ENCODE measurements at regions not wholly inside any gene's neighbourhood (a gene's known extent, or its start where the extent isn't known, plus 50 kb on each side); places are given as distances from the start of the nearest gene placed in this dataset.

- TF ChIP-seq CTCF (IDR thresholded peaks at IDR 0.05) = no peak
- TF ChIP-seq POLR2AphosphoS5 (IDR thresholded peaks at IDR 0.05) = no peak
- TF ChIP-seq POLR2A (IDR thresholded peaks at IDR 0.05) = no peak
- TF ChIP-seq EP300 (IDR thresholded peaks at IDR 0.05) = no peak
Measured at GRCh38 chrX:43139645-43140044, 361.7 kb upstream of the PPP1R2C start.
